K562 (cell line): ENCODE measurements at regions not wholly inside any gene's neighbourhood (a gene's known extent, or its start where the extent isn't known, plus 50 kb on each side); places are given as distances from the start of the nearest gene placed in this dataset.

ENCODE experiments used
- ARID1B ChIP-seq: fragments of 450-650 bp; IDR thresholded peaks from 2 replicates; pipeline ENCODE4 v1.6.1; 2016; ENCODE audit warnings: antibody characterized with exemption, mild to moderate bottlenecking, inconsistent platforms
- BHLHE40 ChIP-seq: IDR thresholded peaks from 2 replicates; pipeline ENCODE4 v1.6.1; 2011; ENCODE audit warnings: low read length, improper control_type of control experiment
- CEBPG ChIP-seq, 3 experiments: fragments of 200-800 bp in 1 of 3; sonication (Bioruptor generic) in 1 of 3; sonication (generic) in 1 of 3; formaldehyde crosslinking in 1 of 3; IDR thresholded peaks in 2 of 3; conservative IDR thresholded peaks in 1 of 3; 2 replicates each; pipeline versions ENCODE4 v1.6.1 to v1.8.0; 2016 to 2022; ENCODE audit warnings: missing compliant biosample characterization in 2 of 3, missing genetic modification characterization in 2 of 3, mild to moderate bottlenecking in 1 of 3, missing genetic modification reagents in 1 of 3
- E2F3 ChIP-seq: fragments of 250-450 bp; sonication (Bioruptor Pico); IDR thresholded peaks from 2 replicates; pipeline ENCODE4 v1.4.0; 2020; ENCODE audit warnings: mild to moderate bottlenecking
- ETS2 ChIP-seq: IDR thresholded peaks from 2 replicates; pipeline ENCODE4 v1.6.1; 2016; ENCODE audit warnings: borderline replicate concordance, missing genetic modification characterization, mild to moderate bottlenecking, moderate library complexity, missing compliant biosample characterization; ENCODE audit not compliant: poor library complexity, severe bottlenecking
- GABPA ChIP-seq: fragments of 200-800 bp; sonication (Bioruptor generic); conservative IDR thresholded peaks from 2 replicates; pipeline ENCODE4 v1.6.1; 2016; ENCODE audit warnings: low read depth, missing genetic modification characterization, missing compliant biosample characterization
- HMG20B ChIP-seq: fragments of 250-450 bp; sonication (Bioruptor Pico); IDR thresholded peaks from 2 replicates; pipeline ENCODE4 v1.5.0; 2021; ENCODE audit warnings: mild to moderate bottlenecking
- MEF2A ChIP-seq: IDR thresholded peaks from 2 replicates; pipeline ENCODE4 v1.6.1; 2011; ENCODE audit warnings: low read depth, mild to moderate bottlenecking, low read length, moderate library complexity; ENCODE audit not compliant: control insufficient read depth
- NCOR1 ChIP-seq: fragments of 450-650 bp; IDR thresholded peaks from 2 replicates; pipeline ENCODE4 v1.6.1; 2016; ENCODE audit warnings: mild to moderate bottlenecking, moderate library complexity
- ZNF124 ChIP-seq: sonication (generic); formaldehyde crosslinking; IDR thresholded peaks from 2 replicates; pipeline ENCODE4 v1.8.1; 2022; ENCODE audit warnings: missing genetic modification reagents
- ZNF217 ChIP-seq: sonication (generic); formaldehyde crosslinking; IDR thresholded peaks from 2 replicates; pipeline ENCODE4 v1.8.0; 2022; ENCODE audit warnings: mild to moderate bottlenecking, missing genetic modification reagents
- ZNF311 ChIP-seq: fragments of 250-450 bp; sonication (Bioruptor Pico); IDR thresholded peaks from 2 replicates; pipeline ENCODE4 v1.4.0; 2020; ENCODE audit warnings: mild to moderate bottlenecking, moderate library complexity
- ZNF354B ChIP-seq: fragments of 250-450 bp; sonication (Bioruptor Pico); IDR thresholded peaks from 2 replicates; pipeline ENCODE4 v1.4.0; 2020
- ZNF41 ChIP-seq: fragments of 250-450 bp; sonication (Bioruptor Pico); conservative IDR thresholded peaks from 2 replicates; pipeline ENCODE4 v1.4.0; 2020; ENCODE audit warnings: mild to moderate bottlenecking
- TF ChIP-seq, protein P1 (sequence below): fragments of 450-650 bp; conservative IDR thresholded peaks from 2 replicates; pipeline ENCODE4 v1.6.1; 2016; ENCODE audit warnings: missing genetic modification characterization, low read depth, mild to moderate bottlenecking, control low read depth, missing compliant biosample characterization
- TF ChIP-seq, protein P2 (sequence below): sonication (generic); formaldehyde crosslinking; IDR thresholded peaks from 2 replicates; pipeline ENCODE4 v1.9.0; 2022; ENCODE audit warnings: mild to moderate bottlenecking, missing genetic modification reagents
- TF ChIP-seq, protein P3 (sequence below): fragments of 450-650 bp; IDR thresholded peaks from one replicate; pipeline ENCODE4 v1.6.1; 2018; ENCODE audit warnings: mild to moderate bottlenecking, moderate library complexity; ENCODE audit not compliant: partially characterized antibody
- TF ChIP-seq, protein P4 (sequence below): fragments of 200-800 bp; sonication (Bioruptor generic); IDR thresholded peaks from 2 replicates; pipeline ENCODE4 v1.6.1; 2017; ENCODE audit warnings: missing genetic modification characterization, missing compliant biosample characterization
- TF ChIP-seq, protein P5 (sequence below): IDR thresholded peaks from 2 replicates; pipeline ENCODE4 v1.6.1; 2014; ENCODE audit warnings: antibody characterized with exemption
- TF ChIP-seq, protein P6 (sequence below): sonication (generic); formaldehyde crosslinking; IDR thresholded peaks from 2 replicates; pipeline ENCODE4 v1.8.1; 2023; ENCODE audit warnings: mild to moderate bottlenecking, missing genetic modification reagents, moderate library complexity

DNA sequence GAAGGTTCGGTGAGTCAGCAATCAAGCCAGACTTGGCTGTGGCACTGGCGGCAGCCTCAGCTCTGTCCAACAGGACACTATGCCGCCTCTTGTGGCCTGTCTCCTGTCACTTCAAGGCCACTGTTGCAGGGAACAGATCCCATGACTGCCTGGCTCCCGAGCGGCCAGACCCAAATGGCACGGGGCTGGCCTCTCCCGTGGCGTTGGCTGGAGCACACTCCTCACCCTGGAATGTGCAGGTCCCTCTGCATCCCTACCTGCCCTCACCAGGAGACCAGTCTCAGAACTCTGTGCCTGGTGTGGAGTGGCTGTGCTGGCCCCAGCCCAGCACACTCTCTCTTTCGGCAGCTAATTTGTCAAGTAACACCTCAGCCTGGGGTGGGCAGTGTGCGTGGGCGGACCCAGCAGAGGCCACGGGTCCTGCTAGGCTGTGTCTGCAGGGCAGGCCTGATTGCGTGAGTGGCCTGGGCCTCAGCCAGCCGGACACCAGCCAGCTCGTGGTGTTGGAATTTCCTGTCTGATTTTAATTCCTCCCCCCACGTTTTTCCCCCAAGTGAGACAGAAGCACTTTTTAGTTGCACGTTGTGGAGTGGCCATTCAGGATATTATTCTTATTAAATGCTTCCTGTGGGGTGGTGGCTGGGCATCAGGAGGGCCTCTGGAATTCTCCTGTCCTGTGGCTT is 179.3 kb downstream of the GLI2 start (continued):
- TF ChIP-seq, protein P1, sequence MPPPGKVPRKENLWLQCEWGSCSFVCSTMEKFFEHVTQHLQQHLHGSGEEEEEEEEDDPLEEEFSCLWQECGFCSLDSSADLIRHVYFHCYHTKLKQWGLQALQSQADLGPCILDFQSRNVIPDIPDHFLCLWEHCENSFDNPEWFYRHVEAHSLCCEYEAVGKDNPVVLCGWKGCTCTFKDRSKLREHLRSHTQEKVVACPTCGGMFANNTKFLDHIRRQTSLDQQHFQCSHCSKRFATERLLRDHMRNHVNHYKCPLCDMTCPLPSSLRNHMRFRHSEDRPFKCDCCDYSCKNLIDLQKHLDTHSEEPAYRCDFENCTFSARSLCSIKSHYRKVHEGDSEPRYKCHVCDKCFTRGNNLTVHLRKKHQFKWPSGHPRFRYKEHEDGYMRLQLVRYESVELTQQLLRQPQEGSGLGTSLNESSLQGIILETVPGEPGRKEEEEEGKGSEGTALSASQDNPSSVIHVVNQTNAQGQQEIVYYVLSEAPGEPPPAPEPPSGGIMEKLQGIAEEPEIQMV (tag): 0 out of 2 replicates have a peak, but pooled peaks have one; percentile 66
- no peak for TF ChIP-seq ZNF217
- TF ChIP-seq ZNF354B (CRISPR knock-in tag): no peak
- no peak for TF ChIP-seq CEBPG (CRISPR knock-in tag; IDR thresholded peaks at IDR 0.05)
- TF ChIP-seq CEBPG (tag; conservative IDR thresholded peaks at IDR 0.05 in 1 of 2, IDR thresholded peaks at IDR 0.05 in 1 of 2): no peak
- 0 out of 2 replicates have a peak, but pooled peaks have one; percentile 10 for TF ChIP-seq BHLHE40
- TF ChIP-seq, protein P2, sequence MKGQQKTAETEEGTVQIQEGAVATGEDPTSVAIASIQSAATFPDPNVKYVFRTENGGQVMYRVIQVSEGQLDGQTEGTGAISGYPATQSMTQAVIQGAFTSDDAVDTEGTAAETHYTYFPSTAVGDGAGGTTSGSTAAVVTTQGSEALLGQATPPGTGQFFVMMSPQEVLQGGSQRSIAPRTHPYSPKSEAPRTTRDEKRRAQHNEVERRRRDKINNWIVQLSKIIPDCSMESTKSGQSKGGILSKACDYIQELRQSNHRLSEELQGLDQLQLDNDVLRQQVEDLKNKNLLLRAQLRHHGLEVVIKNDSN (CRISPR knock-in tag): no peak
- no peak for TF ChIP-seq ZNF311 (CRISPR knock-in tag)
- TF ChIP-seq ZNF41 (CRISPR knock-in tag): no peak
- no peak for TF ChIP-seq NCOR1
- TF ChIP-seq ZNF124 (CRISPR knock-in tag): no peak
- TF ChIP-seq, protein P3, sequence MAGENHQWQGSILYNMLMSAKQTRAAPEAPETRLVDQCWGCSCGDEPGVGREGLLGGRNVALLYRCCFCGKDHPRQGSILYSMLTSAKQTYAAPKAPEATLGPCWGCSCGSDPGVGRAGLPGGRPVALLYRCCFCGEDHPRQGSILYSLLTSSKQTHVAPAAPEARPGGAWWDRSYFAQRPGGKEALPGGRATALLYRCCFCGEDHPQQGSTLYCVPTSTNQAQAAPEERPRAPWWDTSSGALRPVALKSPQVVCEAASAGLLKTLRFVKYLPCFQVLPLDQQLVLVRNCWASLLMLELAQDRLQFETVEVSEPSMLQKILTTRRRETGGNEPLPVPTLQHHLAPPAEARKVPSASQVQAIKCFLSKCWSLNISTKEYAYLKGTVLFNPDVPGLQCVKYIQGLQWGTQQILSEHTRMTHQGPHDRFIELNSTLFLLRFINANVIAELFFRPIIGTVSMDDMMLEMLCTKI: no peak
- TF ChIP-seq ARID1B: peak; percentile 45; the same call in 1 of the 2 replicates
- no peak for TF ChIP-seq MEF2A
- TF ChIP-seq, protein P4, sequence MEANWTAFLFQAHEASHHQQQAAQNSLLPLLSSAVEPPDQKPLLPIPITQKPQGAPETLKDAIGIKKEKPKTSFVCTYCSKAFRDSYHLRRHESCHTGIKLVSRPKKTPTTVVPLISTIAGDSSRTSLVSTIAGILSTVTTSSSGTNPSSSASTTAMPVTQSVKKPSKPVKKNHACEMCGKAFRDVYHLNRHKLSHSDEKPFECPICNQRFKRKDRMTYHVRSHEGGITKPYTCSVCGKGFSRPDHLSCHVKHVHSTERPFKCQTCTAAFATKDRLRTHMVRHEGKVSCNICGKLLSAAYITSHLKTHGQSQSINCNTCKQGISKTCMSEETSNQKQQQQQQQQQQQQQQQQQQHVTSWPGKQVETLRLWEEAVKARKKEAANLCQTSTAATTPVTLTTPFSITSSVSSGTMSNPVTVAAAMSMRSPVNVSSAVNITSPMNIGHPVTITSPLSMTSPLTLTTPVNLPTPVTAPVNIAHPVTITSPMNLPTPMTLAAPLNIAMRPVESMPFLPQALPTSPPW: peak; percentile 40; the same call in 1 of the 2 replicates
- no peak for TF ChIP-seq ETS2
- TF ChIP-seq, protein P5, sequence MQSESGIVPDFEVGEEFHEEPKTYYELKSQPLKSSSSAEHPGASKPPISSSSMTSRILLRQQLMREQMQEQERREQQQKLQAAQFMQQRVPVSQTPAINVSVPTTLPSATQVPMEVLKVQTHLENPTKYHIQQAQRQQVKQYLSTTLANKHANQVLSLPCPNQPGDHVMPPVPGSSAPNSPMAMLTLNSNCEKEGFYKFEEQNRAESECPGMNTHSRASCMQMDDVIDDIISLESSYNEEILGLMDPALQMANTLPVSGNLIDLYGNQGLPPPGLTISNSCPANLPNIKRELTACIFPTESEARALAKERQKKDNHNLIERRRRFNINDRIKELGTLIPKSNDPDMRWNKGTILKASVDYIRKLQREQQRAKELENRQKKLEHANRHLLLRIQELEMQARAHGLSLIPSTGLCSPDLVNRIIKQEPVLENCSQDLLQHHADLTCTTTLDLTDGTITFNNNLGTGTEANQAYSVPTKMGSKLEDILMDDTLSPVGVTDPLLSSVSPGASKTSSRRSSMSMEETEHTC: 0 out of 2 replicates have a peak, but pooled peaks have one; percentile 40
- TF ChIP-seq, protein P6, sequence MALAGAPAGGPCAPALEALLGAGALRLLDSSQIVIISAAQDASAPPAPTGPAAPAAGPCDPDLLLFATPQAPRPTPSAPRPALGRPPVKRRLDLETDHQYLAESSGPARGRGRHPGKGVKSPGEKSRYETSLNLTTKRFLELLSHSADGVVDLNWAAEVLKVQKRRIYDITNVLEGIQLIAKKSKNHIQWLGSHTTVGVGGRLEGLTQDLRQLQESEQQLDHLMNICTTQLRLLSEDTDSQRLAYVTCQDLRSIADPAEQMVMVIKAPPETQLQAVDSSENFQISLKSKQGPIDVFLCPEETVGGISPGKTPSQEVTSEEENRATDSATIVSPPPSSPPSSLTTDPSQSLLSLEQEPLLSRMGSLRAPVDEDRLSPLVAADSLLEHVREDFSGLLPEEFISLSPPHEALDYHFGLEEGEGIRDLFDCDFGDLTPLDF (CRISPR knock-in tag): no peak
- no peak for TF ChIP-seq E2F3
- no peak for TF ChIP-seq HMG20B
- TF ChIP-seq GABPA (tag): no peak
